AG09319 (cell line): ENCODE measurements at regions not wholly inside any gene's neighbourhood (a gene's known extent, or its start where the extent isn't known, plus 50 kb on each side); places are given as distances from the start of the nearest gene placed in this dataset.

Source experiments
- DNase-seq: peaks from one replicate; pipeline ENCODE4 v3.0.0-alpha.2; 2010; ENCODE audit warnings: low read depth; ENCODE audit errors: extremely low read depth
- TF ChIP-seq, protein P1 (sequence below): IDR thresholded peaks from 2 replicates; pipeline ENCODE4 v1.5.1; 2011; ENCODE audit warnings: low read depth, mild to moderate bottlenecking, inconsistent platforms, low read length, moderate library complexity

GRCh38 chr4:53920116-53920515 is 144.3 kb downstream of the CHIC2 start:
- TF ChIP-seq, protein P1, sequence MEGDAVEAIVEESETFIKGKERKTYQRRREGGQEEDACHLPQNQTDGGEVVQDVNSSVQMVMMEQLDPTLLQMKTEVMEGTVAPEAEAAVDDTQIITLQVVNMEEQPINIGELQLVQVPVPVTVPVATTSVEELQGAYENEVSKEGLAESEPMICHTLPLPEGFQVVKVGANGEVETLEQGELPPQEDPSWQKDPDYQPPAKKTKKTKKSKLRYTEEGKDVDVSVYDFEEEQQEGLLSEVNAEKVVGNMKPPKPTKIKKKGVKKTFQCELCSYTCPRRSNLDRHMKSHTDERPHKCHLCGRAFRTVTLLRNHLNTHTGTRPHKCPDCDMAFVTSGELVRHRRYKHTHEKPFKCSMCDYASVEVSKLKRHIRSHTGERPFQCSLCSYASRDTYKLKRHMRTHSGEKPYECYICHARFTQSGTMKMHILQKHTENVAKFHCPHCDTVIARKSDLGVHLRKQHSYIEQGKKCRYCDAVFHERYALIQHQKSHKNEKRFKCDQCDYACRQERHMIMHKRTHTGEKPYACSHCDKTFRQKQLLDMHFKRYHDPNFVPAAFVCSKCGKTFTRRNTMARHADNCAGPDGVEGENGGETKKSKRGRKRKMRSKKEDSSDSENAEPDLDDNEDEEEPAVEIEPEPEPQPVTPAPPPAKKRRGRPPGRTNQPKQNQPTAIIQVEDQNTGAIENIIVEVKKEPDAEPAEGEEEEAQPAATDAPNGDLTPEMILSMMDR = no peak
- DNase-seq = no peak

DNA sequence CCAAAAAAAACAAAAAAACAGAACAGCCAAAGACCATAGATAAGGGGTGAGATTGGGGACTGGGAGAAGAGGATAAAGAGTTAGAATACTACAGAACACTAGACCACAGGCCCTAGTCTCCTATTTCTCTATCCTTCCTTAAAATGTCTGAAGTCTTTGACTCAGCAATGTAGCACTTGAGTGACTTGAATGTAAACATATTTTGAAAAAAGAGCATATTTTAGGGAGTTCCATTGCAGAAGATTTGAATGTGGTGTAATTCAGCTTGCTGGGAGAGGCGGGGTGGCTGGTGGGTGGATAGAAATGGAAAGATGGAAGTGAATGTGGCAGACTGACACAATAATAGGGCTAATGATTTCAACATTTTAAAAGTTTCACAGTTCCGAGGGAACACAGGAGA is 144.9 kb downstream of the CHIC2 start:
- DNase-seq = no peak
- TF ChIP-seq, protein P1 = no peak

GRCh38 chr4:53917729-53918128 is 146.7 kb downstream of the CHIC2 start:
- TF ChIP-seq, protein P1 = no peak
- no peak for DNase-seq

GRCh38 chr4:53916431-53916889 is 147.9 kb downstream of the CHIC2 start:
- DNase-seq = no peak
- TF ChIP-seq, protein P1 = no peak

DNA sequence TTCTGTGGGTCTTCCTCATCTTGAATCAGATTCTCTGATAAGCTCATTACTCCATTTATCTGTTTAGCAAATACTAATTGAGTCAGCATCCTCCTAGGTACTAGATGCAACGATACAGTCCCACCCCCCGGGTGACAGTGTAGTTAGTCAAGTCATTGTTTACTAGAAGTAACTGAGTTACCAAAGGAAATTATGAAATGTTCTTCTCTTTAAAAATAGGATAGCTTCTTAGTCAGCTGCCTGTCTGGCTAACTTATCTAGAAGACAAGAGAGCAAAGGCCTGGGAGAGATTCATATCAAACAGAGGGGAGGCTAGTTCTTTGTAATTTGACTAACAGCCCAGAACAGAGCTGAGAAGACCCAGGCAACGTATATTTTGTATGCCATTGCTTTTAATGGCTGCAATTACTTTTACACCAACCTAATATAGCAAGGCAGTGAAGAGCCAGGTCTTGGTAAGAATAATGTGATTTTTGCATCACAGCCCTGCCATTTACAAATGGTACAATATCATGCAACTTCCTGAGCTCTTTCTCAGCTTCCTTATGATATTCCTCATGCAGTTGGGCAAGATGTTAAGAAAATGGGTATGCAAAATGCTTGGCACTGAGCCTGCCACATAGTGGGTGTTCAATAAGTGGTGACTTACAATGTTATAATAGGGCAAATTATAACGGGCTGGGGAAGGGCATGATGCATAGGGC is 149.9 kb downstream of the CHIC2 start:
- DNase-seq = peak; percentile 60
- TF ChIP-seq, protein P1 = no peak

DNA sequence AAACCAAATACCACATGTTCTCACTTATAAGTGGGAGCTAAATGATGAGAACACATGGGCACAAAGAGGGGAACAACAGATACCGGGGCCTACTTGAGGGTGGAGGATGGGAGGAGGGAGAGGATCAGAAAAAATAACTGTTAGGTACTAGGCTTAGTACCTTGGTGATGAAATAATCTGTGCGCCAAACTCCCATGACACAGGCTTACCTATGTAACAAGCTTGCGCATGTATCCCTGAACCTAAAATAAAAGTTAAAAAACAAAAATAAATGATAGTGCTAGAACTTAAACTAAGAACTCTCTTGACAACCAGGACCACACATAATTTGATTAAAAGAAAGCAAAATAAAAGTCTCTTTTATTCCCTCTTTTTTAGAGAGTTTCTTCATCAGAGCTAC is 150.6 kb downstream of the CHIC2 start:
- TF ChIP-seq, protein P1 = no peak
- DNase-seq = no peak

DNA sequence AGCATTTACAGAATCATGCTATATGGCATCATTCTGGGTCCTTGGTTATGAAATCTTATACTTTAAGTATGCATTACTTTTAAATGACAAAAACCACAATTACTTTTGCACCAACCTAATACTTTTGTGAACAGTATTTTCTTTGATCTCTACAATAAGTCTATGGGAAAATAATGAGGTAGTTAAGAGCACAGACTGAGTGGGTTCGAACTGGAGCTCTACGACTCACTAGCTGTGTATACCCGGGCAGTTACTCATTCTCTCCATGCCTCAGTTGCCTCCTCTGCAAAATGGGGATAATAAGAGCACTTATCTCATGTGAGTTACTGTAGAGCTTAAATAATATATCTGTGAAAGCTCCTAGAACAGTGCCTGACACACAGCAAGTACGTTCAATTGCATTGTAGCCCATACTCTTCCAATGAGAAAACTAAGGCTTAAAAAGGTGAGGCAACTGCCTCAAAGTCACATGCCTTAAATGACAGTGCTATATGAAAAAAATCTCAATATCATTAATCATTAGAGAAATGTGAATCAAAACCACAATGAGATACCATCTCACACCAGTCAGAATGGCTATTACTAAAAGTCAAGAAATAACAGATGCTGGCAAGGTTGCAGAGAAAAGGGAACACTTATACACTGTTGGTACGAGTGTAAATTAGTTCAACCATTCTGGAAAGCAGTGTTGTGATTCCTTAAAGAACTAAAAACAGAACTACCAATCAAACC is 151.5 kb downstream of the CHIC2 start:
- DNase-seq = no peak
- TF ChIP-seq, protein P1 = no peak
